Prostate gland (tissue), 1 donor: ENCODE measurements at regions not wholly inside any gene's neighbourhood (a gene's known extent, or its start where the extent isn't known, plus 50 kb on each side); places are given as distances from the start of the nearest gene placed in this dataset.

Source experiments
- POLR2A ChIP-seq: fragments of 450-650 bp; IDR thresholded peaks from one replicate; pipeline ENCODE4 v1.6.1; 2016; ENCODE audit warnings: antibody characterized with exemption, mild to moderate bottlenecking
- POLR2AphosphoS5 ChIP-seq: sonication (generic); formaldehyde crosslinking; IDR thresholded peaks from one replicate; pipeline ENCODE4 v1.6.1; 2017; ENCODE audit warnings: antibody characterized with exemption

GRCh38 chr5:135747824-135748223 lies 86.6 kb upstream of the SLC25A48 start:
- TF ChIP-seq POLR2AphosphoS5 (no peak), POLR2A (no peak)
